HCT116 (cell line): ENCODE measurements at regions not wholly inside any gene's neighbourhood (a gene's known extent, or its start where the extent isn't known, plus 50 kb on each side); places are given as distances from the start of the nearest gene placed in this dataset.

Experiments
- ATAC-seq: fragments of 200-7000 bp; cut with Tn5 transposase; 2 replicates; pipeline ENCODE4 v1.9.1; 2020; ENCODE audit warnings: mild to moderate bottlenecking, moderate library complexity
- BruUV-seq: library from RNA; stranded (reverse); fragments of 400-500 nt; replicated peaks from 2 replicates; lab custom pipeline; 2021; lab: Mats Ljungman, UMichigan
- CTCF ChIA-PET: fragments of 300-600 bp; sonication (Branson Sonifier 250); formaldehyde crosslinking; loops from one replicate; lab custom pipeline; 2021; ENCODE audit warnings: antibody characterized with exemption; lab: Charles Lee
- POLR2A ChIA-PET: fragments of 300-600, 350-600 bp; sonication (Branson Sonifier 250); formaldehyde crosslinking; loops from one replicate; lab custom pipeline; 2021; ENCODE audit warnings: antibody characterized with exemption; lab: Charles Lee
- RAD21 ChIA-PET, 2 experiments: fragments of 300-600 bp; sonication (Branson Sonifier 250); formaldehyde crosslinking; loops; one replicate each; lab custom pipeline; 2023; ENCODE audit warnings: low total read pairs in 2 of 2; ENCODE audit not compliant: uncharacterized antibody in 2 of 2, unreplicated experiment in 2 of 2, low non-redundant PET in 1 of 2; lab: Charles Lee
- DNase-seq: peaks from one replicate; pipeline ENCODE4 v3.0.0-alpha.2; 2010; ENCODE audit warnings: low read depth, low spot score
- H2AFZ ChIP-seq: fragments of 200-600 bp; shearing (Covaris generic), sonication (generic); 2 replicates; pipeline ENCODE4 v1.6.1; 2017; ENCODE audit warnings: low read depth, mixed run types, mixed read lengths, antibody characterized with exemption, low read length; ENCODE audit not compliant: poor library complexity, severe bottlenecking
- H3K27ac ChIP-seq: 2 replicates; pipeline ENCODE4 v1.5.1; 2012; ENCODE audit warnings: low read depth, low read length
- H3K27me3 ChIP-seq: fragments of 200-600 bp; sonication (generic); 2 replicates; pipeline ENCODE4 v1.6.1; 2016; ENCODE audit warnings: mixed run types, low read length, mixed read lengths; ENCODE audit not compliant: insufficient read depth
- H3K36me3 ChIP-seq, 2 experiments: fragments of 200-500 bp in 1 of 2; fragments of 200-600 bp in 1 of 2; sonication (Bioruptor generic) in 1 of 2; sonication (generic) in 1 of 2; 2 replicates each; pipeline versions ENCODE4 v1.5.1 to v1.6.1; 2014 to 2016; ENCODE audit warnings: low read length in 2 of 2, inconsistent platforms in 1 of 2, mixed read lengths in 1 of 2, mixed run types in 1 of 2; ENCODE audit not compliant: insufficient read depth in 2 of 2, control insufficient read depth in 1 of 2
- H3K4me1 ChIP-seq, 2 experiments: fragments of 200-600 bp in 1 of 2; sonication (generic) in 1 of 2; 2 replicates each; pipeline versions ENCODE4 v1.5.1 to v1.6.1; 2012 to 2017; ENCODE audit warnings: low read length in 2 of 2, inconsistent platforms in 1 of 2, mild to moderate bottlenecking in 1 of 2, mixed read lengths in 1 of 2, mixed run types in 1 of 2, moderate library complexity in 1 of 2; ENCODE audit not compliant: insufficient read depth in 2 of 2, control insufficient read depth in 1 of 2
- H3K4me2 ChIP-seq: fragments of 200-600 bp; sonication (generic); 2 replicates; pipeline ENCODE4 v1.6.1; 2017; ENCODE audit warnings: mixed run types, low read length, mixed read lengths
- H3K4me3 ChIP-seq, 2 experiments: fragments of 200-600 bp in 1 of 2; sonication (generic) in 1 of 2; replicated peaks in 1 of 2; 2 replicates each; pipeline ENCODE4 v1.5.1; 2011 to 2016; ENCODE audit warnings: low read length in 2 of 2, control low read depth in 1 of 2, low read depth in 1 of 2, mild to moderate bottlenecking in 1 of 2, mixed read lengths in 1 of 2, mixed run types in 1 of 2
- H3K79me2 ChIP-seq: fragments of 200-600 bp; sonication (generic); 2 replicates; pipeline ENCODE4 v1.6.1; 2017; ENCODE audit warnings: mild to moderate bottlenecking, mixed run types, low read length, moderate library complexity, mixed read lengths; ENCODE audit not compliant: insufficient read depth
- H3K9ac ChIP-seq: fragments of 200-600 bp; sonication (generic); 2 replicates; pipeline ENCODE4 v1.6.1; 2016; ENCODE audit warnings: low read length, mixed read lengths
- H3K9me2 ChIP-seq: fragments of 200-600 bp; sonication (generic), shearing (Covaris generic); 2 replicates; pipeline ENCODE4 v1.6.1; 2017; ENCODE audit warnings: mixed run types, mild to moderate bottlenecking, moderate library complexity; ENCODE audit not compliant: insufficient read depth
- H3K9me3 ChIP-seq, 2 experiments: fragments of 200-500 bp in 1 of 2; fragments of 200-600 bp in 1 of 2; sonication (Bioruptor generic) in 1 of 2; sonication (generic) in 1 of 2; 2 replicates each; pipeline ENCODE4 v1.6.1; 2014 to 2017; ENCODE audit warnings: low read length in 2 of 2, mixed read lengths in 2 of 2, inconsistent platforms in 1 of 2, low read depth in 1 of 2, mild to moderate bottlenecking in 1 of 2, mixed run types in 1 of 2, moderate library complexity in 1 of 2; ENCODE audit not compliant: control insufficient read depth in 1 of 2, insufficient read depth in 1 of 2
- H4K20me1 ChIP-seq: fragments of 200-600 bp; sonication (generic), shearing (Covaris generic); 2 replicates; pipeline ENCODE4 v1.6.1; 2017; ENCODE audit warnings: mixed run types, mild to moderate bottlenecking, moderate library complexity; ENCODE audit not compliant: insufficient read depth
- CBX3 ChIP-seq: IDR thresholded peaks from 2 replicates; pipeline ENCODE4 v1.6.1; 2012; ENCODE audit warnings: low read depth
- EGR1 ChIP-seq: IDR thresholded peaks from 2 replicates; pipeline ENCODE4 v1.6.1; 2012; ENCODE audit warnings: low read depth
- ELF1 ChIP-seq: IDR thresholded peaks from 2 replicates; pipeline ENCODE4 v1.6.1; 2012; ENCODE audit warnings: low read depth, borderline replicate concordance
- EZH2 ChIP-seq: fragments of 200-600 bp; sonication (generic); IDR thresholded peaks from 2 replicates; pipeline ENCODE4 v1.6.1; 2017; ENCODE audit warnings: antibody characterized with exemption, mixed run types
- FOSL1 ChIP-seq: IDR thresholded peaks from 2 replicates; pipeline ENCODE4 v1.6.1; 2012; ENCODE audit warnings: low read depth
- POLR2AphosphoS5 ChIP-seq: IDR thresholded peaks from 2 replicates; pipeline ENCODE4 v1.6.1; 2011; ENCODE audit warnings: mild to moderate bottlenecking, low read depth, low read length, moderate library complexity
- RAD21 ChIP-seq: IDR thresholded peaks from 2 replicates; pipeline ENCODE4 v1.6.1; 2012; ENCODE audit warnings: low read depth, mild to moderate bottlenecking
- SP1 ChIP-seq: IDR thresholded peaks from 2 replicates; pipeline ENCODE4 v1.6.1; 2012; ENCODE audit warnings: low read depth
- SRF ChIP-seq: IDR thresholded peaks from 2 replicates; pipeline ENCODE4 v1.6.1; 2012; ENCODE audit warnings: low read depth
- TCF7L2 ChIP-seq: IDR thresholded peaks from 2 replicates; pipeline ENCODE4 v1.7.0; 2011; ENCODE audit warnings: borderline replicate concordance, inconsistent platforms; ENCODE audit not compliant: insufficient read depth, insufficient read length; ENCODE audit errors: extremely low read depth
- YY1 ChIP-seq: IDR thresholded peaks from 2 replicates; pipeline ENCODE4 v1.6.1; 2011; ENCODE audit warnings: low read length, low read depth, moderate library complexity, mild to moderate bottlenecking; ENCODE audit not compliant: insufficient replicate concordance; ENCODE audit errors: extremely low read depth
- ZFX ChIP-seq: fragments of 450-650 bp; IDR thresholded peaks from 2 replicates; pipeline ENCODE4 v1.6.1; 2017
- ZNF274 ChIP-seq: fragments of 200-500 bp; sonication (Bioruptor generic); IDR thresholded peaks from 2 replicates; pipeline ENCODE4 v1.6.1; 2014; ENCODE audit warnings: mild to moderate bottlenecking, low read depth, low read length, inconsistent platforms
- intact Hi-C: fragments of 100-400 bp; cut with micrococcal nuclease; formaldehyde crosslinking; loops from 2 replicates; pipeline ENCODE4 v1.10.0; 2022
- TF ChIP-seq, protein P1 (sequence below), 3 experiments: fragments of 200-600 bp in 1 of 3; sonication (generic) in 1 of 3; IDR thresholded peaks in 2 of 3; conservative IDR thresholded peaks in 1 of 3; 2 replicates each; pipeline ENCODE4 v1.5.1; 2012 to 2017; ENCODE audit warnings: low read depth in 2 of 3, low read length in 2 of 3, antibody characterized with exemption in 1 of 3, borderline replicate concordance in 1 of 3, control low read depth in 1 of 3, mild to moderate bottlenecking in 1 of 3, mixed read lengths in 1 of 3, mixed run types in 1 of 3, moderate library complexity in 1 of 3; ENCODE audit not compliant: insufficient read depth in 1 of 3
- TF ChIP-seq, protein P2 (sequence below): IDR thresholded peaks from 2 replicates; pipeline ENCODE4 v1.6.1; 2012
- TF ChIP-seq, protein P3 (sequence below): IDR thresholded peaks from 2 replicates; pipeline ENCODE4 v1.6.1; 2012; ENCODE audit warnings: low read depth
- TF ChIP-seq, protein P4 (sequence below): IDR thresholded peaks from 2 replicates; pipeline ENCODE4 v1.6.1; 2011; ENCODE audit warnings: mild to moderate bottlenecking, low read length, moderate library complexity; ENCODE audit not compliant: insufficient replicate concordance; ENCODE audit errors: extremely low read depth

DNA sequence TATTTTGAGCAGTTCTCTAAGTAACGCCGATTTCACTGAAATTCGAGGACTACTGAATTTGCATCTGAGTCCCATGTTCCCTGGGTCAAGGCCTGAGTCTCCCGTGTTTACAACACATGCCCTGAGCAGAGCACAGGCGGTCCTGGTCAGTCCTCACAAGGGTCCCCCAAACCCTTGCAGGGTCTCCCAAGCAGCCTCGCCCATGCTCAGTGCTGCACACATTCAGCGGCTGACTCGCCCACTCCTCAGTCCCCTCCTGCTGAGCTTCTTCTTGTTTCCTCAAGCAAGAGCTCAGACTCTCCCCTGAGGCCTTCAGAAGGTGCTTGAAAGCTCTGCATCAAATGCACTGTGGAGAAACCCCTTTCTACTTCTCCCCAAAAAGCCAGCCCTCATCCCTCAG is 114.6 kb downstream of the INHBB start:
- no peak overlapping the region for H3K9ac ChIP-seq
- ChIA-PET POLR2A (no interaction called here), RAD21 (no interaction called here), CTCF (no interaction called here)
- TF ChIP-seq POLR2AphosphoS5: no peak
- TF ChIP-seq, protein P1, sequence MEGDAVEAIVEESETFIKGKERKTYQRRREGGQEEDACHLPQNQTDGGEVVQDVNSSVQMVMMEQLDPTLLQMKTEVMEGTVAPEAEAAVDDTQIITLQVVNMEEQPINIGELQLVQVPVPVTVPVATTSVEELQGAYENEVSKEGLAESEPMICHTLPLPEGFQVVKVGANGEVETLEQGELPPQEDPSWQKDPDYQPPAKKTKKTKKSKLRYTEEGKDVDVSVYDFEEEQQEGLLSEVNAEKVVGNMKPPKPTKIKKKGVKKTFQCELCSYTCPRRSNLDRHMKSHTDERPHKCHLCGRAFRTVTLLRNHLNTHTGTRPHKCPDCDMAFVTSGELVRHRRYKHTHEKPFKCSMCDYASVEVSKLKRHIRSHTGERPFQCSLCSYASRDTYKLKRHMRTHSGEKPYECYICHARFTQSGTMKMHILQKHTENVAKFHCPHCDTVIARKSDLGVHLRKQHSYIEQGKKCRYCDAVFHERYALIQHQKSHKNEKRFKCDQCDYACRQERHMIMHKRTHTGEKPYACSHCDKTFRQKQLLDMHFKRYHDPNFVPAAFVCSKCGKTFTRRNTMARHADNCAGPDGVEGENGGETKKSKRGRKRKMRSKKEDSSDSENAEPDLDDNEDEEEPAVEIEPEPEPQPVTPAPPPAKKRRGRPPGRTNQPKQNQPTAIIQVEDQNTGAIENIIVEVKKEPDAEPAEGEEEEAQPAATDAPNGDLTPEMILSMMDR (IDR thresholded peaks at IDR 0.05 in 2 of 3, conservative IDR thresholded peaks at IDR 0.05 in 1 of 3; ENCODE audit: borderline replicate concordance in 1 of 3, insufficient read depth in 1 of 3, low read depth in 2 of 3, low read length in 2 of 3): no peak
- TF ChIP-seq, protein P2, sequence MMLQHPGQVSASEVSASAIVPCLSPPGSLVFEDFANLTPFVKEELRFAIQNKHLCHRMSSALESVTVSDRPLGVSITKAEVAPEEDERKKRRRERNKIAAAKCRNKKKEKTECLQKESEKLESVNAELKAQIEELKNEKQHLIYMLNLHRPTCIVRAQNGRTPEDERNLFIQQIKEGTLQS: no peak
- TF ChIP-seq ZNF274: no peak
- no peak for TF ChIP-seq ZFX
- no peak for TF ChIP-seq EGR1
- no peak for TF ChIP-seq EZH2
- TF ChIP-seq, protein P3, sequence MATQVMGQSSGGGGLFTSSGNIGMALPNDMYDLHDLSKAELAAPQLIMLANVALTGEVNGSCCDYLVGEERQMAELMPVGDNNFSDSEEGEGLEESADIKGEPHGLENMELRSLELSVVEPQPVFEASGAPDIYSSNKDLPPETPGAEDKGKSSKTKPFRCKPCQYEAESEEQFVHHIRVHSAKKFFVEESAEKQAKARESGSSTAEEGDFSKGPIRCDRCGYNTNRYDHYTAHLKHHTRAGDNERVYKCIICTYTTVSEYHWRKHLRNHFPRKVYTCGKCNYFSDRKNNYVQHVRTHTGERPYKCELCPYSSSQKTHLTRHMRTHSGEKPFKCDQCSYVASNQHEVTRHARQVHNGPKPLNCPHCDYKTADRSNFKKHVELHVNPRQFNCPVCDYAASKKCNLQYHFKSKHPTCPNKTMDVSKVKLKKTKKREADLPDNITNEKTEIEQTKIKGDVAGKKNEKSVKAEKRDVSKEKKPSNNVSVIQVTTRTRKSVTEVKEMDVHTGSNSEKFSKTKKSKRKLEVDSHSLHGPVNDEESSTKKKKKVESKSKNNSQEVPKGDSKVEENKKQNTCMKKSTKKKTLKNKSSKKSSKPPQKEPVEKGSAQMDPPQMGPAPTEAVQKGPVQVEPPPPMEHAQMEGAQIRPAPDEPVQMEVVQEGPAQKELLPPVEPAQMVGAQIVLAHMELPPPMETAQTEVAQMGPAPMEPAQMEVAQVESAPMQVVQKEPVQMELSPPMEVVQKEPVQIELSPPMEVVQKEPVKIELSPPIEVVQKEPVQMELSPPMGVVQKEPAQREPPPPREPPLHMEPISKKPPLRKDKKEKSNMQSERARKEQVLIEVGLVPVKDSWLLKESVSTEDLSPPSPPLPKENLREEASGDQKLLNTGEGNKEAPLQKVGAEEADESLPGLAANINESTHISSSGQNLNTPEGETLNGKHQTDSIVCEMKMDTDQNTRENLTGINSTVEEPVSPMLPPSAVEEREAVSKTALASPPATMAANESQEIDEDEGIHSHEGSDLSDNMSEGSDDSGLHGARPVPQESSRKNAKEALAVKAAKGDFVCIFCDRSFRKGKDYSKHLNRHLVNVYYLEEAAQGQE: no peak
- no peak for TF ChIP-seq CBX3
- no peak for TF ChIP-seq SP1
- TF ChIP-seq YY1: no peak
- TF ChIP-seq, protein P4, sequence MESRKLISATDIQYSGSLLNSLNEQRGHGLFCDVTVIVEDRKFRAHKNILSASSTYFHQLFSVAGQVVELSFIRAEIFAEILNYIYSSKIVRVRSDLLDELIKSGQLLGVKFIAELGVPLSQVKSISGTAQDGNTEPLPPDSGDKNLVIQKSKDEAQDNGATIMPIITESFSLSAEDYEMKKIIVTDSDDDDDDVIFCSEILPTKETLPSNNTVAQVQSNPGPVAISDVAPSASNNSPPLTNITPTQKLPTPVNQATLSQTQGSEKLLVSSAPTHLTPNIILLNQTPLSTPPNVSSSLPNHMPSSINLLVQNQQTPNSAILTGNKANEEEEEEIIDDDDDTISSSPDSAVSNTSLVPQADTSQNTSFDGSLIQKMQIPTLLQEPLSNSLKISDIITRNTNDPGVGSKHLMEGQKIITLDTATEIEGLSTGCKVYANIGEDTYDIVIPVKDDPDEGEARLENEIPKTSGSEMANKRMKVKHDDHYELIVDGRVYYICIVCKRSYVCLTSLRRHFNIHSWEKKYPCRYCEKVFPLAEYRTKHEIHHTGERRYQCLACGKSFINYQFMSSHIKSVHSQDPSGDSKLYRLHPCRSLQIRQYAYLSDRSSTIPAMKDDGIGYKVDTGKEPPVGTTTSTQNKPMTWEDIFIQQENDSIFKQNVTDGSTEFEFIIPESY: no peak
- no peak for TF ChIP-seq SRF
- no peak for TF ChIP-seq TCF7L2
- no peak for TF ChIP-seq RAD21
- TF ChIP-seq ELF1: no peak
- no peak for TF ChIP-seq FOSL1
- H3K9me3 ChIP-seq: no peaks in the 10 kb centered on the region; a peak in 1 of 4 replicates
- DNase-seq (no peak), ATAC-seq (no peak)
- peaks cover 0 to 5% of the 10 kb centered on the region in 2 experiments; a peak in 1 of 4 replicates for H3K4me1 ChIP-seq
- intact Hi-C loops: no loop called here
- no peaks in the 10 kb centered on the region for H3K36me3 ChIP-seq
- no TSS peak for BruUV-seq
- H3K9me2 ChIP-seq: no peaks in the 10 kb centered on the region
- H2AFZ ChIP-seq: no peak overlapping the region
- no peak overlapping the region for H3K4me3 ChIP-seq
- no peak overlapping the region for H3K27ac ChIP-seq
- no peaks in the 10 kb centered on the region for H3K27me3 ChIP-seq
- no peaks in the 10 kb centered on the region for H3K79me2 ChIP-seq
- no peaks in the 10 kb centered on the region for H4K20me1 ChIP-seq
- no peak overlapping the region for H3K4me2 ChIP-seq
